Fibroblast of peridontal ligament (primary cell): ENCODE measurements at regions not wholly inside any gene's neighbourhood (a gene's known extent, or its start where the extent isn't known, plus 50 kb on each side); places are given as distances from the start of the nearest gene placed in this dataset.
"Not testable (repeated sequence)": the region's sequence is repeated elsewhere in the genome, so short reads cannot be mapped to it uniquely, and the experiment has no call there.

Experiments
- DNase-seq: peaks from one replicate; pipeline ENCODE4 v3.0.0-alpha.2; 2010; ENCODE audit errors: extremely low read depth

GRCh38 chr22:33221568-33221967 is 163.4 kb upstream of the SYN3 start:
- peak; percentile 3 for DNase-seq

DNA sequence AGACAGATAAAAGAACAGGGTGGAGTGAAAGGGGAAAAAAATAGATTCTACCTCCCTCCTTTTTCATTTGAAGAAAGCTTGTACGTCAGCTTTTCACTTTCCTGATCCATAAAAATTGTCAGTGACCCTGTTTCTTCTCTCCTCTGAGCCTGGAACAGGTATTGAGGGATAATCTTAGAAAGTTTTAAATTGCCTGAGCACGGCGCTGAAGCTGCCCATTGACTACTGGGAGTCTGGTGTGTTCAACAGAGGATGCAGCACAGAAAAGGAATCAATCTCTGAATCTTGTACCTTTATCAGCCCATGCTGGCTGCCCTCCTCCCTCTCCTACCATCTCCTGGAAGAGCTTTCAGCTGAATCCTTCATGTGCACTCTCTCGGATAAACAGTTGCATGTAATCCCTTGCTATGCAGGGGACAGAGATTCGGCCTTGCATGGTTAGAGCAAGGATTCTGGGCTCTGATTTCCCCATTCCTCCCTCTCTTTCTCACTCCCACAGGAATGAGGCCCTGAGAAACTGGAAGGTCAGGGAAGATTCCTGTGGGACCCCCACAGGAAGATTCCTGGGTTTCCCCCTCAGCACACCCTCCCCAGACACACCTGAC is 162.4 kb upstream of the SYN3 start:
- peak; percentile 5 for DNase-seq

GRCh38 chr22:33219648-33220384 is 161.6 kb upstream of the SYN3 start:
- DNase-seq: no peak

DNA sequence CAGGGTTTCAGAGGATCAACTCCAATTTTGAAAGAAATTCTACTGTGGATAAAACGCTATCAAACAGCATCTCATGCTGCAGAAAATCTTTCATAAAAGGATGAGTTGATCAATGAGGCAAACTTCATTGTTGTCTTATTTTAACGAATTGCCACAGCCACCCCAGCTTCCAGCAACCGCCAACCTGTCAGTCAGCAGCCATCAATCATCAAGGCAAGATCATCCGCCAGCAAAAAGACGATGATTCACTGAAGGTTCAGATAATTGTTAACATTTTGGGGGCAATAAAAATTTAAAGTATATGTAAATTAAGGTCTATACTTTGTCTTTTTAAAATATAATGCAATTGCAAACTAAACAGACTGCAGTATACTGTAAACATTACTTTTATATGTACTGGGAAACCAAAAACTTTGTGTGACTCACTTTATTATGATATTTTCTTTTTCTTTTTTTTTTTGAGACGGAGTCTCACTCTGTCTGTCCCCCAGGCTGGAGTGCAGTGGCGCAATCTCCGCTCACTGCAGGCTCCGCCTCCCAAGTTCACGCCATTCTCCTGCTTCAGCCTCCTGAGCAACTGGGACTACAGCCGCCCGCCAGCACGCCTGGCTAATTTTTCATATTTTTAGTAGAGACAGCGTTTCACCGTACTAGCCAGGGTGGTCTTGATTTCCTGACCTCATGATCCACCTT is 155.3 kb upstream of the SYN3 start:
- DNase-seq: no peak

DNA sequence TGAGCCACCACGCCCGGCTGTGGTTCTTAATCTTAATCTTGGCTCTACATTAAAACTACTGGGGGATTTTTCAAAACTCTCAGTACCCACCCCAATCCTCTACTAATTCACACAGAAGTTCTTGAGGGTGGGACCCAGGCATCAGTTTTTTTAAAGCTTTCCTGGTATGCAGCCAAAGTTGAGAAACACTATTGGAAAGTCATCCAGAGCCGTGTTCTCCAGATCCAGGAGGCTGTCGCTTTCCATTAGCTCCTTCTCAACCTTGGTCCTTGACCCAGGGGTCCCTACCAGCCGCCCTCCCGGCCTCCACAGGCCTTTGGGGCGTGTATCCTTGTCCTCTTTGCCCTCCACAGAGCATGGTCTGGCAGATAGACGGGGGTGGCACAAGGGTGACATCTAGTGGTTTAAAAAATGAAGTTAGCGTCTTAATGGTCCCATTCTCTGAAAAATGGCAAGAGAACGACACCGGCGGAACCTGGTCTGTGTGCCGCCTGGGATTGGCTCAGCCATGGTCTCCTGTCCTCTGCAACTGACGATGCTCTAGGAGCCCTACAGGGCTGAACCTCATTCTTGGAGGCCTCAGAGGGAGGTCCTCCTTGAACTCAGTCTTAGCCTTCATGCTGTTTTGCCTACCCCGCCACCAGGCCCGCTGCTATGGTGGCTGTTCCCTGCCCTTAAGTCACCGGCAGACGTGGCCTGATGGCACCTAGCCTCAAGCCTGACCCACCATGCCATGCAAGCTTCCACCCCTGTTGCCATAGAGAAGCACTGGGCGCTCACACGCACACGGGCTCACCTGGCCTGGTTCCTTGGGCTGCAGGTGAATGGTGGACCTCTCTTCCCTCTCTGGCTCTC is 152.0 kb upstream of the SYN3 start:
- DNase-seq: peak; percentile 12

DNA sequence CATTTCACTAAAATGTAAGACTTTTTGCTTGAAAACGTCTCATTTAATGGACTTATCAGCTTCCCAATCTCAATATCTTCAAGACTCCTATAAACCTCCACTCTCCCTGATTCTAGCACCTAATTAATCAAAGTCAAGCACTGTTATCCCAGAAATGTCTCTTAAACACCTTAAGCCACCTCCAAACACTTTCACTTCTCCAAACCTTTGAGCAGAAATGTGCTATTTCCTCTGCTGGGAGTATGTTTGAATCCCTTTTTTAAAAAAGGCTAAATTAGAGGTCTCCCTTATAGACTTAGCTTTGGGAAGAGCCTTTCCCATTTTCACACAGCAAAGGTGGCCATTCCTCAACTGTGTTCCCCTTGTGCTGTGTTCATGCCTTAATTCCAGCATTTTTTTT is 146.2 kb upstream of the SYN3 start:
- DNase-seq: no peak

- DNase-seq: no peak
Measured at GRCh38 chr22:33202455-33202854, 144.3 kb upstream of the SYN3 start.

GRCh38 chr22:33194529-33195077 is 136.4 kb upstream of the SYN3 start:
- no peak for DNase-seq

DNA sequence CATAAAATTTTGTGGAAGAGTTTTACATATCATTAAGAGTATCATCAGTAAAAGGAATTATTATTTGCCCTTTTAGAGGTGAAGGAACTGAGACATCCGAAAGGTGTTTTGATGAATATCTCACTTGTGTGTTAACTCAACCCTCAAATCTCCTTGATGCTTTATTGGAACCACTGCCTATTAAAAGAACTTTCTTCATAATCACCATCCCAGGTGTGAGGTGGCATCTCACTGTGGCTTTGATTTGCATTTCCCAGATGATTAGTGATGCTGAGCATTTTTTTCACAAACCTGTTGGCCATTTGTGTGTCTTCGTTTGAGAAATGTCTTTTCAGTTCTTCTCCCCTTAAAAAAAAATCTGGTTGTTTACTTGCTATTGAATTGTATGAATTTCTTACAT is 134.0 kb upstream of the SYN3 start:
- DNase-seq: no peak

DNA sequence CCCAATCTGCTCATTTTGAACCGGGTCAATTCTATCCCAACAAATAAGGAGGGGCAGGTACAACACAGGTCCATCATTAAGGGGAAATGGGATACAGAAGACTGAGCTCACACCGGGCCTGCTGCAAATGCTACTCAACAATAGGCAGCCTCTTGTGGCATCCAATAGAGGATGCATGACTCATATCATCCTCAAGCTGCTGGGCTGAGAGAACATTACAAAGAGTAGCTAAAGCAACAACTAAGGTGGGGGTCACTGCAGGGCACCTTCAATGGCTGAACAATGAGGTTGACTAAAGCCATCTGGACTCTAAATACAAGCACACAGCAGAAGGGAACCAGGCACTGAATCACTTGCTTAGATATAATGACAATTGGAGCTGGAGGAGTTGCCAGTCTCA is 130.1 kb upstream of the SYN3 start:
- no peak for DNase-seq

DNA sequence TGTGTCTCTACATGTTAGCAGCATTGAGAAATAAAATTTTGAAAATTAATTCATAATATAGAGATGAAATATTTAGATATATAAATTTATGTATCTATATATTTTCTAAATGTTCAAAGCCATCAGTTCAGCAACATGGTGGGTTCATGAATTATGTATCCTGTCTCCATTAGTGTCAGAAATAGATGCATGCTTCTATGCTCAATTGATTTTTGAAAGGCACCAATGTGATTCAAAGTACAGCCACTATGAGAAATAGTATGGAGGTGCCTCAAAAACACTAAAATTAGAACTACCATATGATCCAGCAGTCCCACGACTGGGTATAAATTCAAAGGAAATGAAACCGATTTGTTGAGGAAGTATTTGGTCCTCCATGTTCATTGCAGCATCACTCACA is 128.6 kb upstream of the SYN3 start:
- no peak for DNase-seq

DNA sequence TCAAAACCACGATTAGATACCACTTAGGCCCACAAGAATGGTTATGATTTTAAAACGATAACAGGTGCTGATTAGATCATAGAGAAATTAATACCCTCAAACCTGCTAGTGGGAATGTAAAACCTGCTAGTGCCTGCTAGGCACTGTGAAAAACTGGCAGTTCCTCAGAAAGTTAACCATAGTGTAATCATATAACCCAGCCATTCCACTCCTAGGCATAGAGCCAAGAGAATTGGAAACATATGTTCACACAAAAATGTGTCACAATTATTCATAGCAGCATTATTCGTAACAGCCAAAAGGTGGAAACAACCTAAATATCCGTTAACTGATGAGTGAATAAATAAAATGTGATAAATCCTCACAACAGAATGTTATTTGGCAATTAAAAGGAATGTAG is 122.2 kb upstream of the SYN3 start:
- DNase-seq: no peak

DNA sequence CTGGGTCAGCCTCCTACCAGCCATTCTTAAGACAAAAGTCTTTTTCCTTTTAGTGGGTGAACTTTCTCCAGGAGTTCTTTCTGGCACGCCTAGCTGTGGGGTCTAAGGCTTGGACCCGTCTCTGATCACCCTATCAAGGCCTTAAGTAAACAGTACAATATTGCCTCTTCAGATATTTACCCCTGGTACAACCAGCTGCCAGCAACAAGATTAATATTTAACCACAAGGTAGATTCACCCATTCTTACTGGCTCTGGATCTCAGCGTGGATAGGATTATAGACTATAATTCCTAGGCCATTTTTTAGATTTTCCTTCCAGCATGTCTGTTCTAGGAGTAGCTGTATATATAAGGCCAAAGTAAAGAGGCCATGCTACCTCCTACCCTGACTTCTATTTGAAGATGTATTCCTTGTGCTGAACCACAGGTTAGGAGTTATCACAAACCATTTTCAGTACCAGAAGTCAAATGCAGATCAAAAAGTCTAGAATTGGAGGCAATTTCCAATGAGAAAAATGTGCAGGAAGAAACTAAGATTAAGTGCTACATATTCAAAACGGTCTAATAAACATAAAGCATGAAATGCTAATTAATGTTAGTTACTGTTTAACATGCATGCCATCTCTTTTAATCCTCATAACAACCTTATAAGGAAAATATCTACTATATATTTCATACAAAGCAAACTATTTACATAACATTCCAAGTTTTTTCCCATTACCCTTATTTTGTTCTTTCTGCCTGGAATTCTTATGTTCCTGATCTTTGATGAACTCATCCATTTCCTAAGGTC is 110.0 kb upstream of the SYN3 start:
- DNase-seq: no peak

DNA sequence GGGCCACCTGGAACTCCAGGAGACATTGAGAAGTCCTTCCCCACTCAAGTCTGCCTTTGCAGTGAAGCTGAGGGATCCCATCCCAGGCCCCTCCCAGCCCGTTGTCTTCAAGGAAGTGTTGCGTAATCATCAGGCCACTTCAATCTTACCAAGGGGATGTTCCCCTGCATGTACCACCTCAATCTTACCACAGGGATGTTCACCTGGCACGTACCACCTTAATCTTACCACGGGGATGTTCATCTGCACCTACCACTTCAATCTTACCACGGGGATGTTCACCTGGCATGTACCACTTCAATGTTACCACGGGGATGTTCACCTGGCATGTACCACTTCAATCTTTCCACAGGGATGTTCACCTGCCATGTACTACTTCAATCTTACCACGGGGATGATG is 108.0 kb upstream of the SYN3 start:
- no peak for DNase-seq

GRCh38 chr22:33163815-33164214 is 105.6 kb upstream of the SYN3 start:
- no peak for DNase-seq

DNA sequence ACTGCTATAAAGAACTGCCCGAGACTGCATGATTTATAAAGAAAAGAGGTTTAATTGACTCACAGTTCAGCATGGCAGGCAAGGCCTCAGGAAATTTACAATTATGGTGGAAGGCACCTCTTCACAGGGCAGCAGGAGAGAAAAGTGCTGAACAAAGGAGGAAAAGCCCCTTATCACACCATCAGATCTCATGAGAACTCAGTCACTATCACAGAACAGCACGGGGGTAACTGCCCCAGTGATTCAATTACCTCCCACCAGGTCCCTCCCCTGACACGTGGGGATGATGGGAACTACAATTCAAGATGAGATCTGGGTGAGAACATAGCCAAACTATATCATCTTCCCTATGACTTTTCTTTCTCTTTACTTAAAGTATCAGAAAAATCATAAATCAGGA is 104.0 kb upstream of the SYN3 start:
- no peak for DNase-seq

DNA sequence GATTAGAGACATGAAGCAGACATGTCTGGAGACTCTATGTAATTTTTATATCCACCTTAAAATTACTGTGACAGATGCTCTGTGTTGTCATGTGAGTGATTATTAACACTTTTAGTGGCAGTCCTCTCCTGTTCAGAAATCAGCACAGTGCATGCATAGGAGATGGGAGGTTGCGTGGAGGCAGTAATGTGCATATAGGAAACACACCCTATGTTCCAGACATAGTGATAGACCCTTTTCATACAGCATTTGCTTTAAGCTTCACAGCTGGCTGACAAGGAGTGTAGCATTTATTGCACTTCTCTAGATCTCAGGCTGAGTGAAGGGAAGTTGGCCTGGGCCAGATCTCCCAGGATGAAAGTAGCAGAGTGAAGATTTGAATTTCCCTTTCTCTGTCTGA is 102.3 kb upstream of the SYN3 start:
- DNase-seq: no peak

DNA sequence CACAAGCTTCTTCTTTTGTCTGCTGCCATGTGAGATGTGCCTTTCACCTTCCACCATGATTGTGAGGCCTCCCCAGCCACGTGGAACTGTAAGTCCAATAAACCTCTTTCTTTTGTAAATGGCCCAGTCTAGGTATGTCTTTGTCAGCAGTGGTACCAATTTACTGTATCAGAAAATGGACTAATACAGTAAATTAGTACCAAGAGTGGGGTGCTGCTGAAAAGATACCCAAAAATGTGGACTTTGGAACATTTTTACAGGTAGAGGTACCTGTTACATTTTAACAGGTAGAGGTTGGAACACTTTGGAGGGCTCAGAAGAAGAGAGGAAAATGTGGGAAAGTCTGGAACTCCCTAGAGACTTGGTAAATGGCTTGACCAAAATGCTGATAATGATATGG is 96.8 kb upstream of the SYN3 start:
- not testable (repeated sequence) for DNase-seq

GRCh38 chr22:33149611-33150010 is 91.4 kb upstream of the SYN3 start:
- DNase-seq: no peak

DNA sequence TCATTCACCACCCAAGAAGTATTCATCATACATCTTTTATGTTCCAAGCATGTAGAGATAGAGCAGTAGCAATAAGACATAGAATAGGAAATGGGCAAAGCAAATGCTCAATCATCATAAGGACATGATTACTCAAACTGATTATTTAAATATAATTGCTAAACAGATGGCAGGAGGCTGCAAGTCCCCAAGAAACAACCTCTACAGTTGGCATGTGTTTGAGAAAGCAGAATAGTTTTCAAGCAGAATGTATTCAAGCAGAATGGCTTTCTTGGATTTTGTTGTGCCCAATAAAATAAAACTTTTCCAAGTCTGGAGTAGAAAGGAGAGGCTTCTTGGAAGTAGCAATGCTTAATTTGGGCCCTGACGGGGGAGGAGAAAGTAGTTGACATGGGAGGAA is 86.5 kb upstream of the SYN3 start:
- no peak for DNase-seq
